ENCODE measurements at regions not wholly inside any gene's neighbourhood (a gene's known extent, or its start where the extent isn't known, plus 50 kb on each side); places are given as distances from the start of the nearest gene placed in this dataset.
"Not testable (repeated sequence)": the region's sequence is repeated elsewhere in the genome, so short reads cannot be mapped to it uniquely, and the experiment has no call there.

DNA sequence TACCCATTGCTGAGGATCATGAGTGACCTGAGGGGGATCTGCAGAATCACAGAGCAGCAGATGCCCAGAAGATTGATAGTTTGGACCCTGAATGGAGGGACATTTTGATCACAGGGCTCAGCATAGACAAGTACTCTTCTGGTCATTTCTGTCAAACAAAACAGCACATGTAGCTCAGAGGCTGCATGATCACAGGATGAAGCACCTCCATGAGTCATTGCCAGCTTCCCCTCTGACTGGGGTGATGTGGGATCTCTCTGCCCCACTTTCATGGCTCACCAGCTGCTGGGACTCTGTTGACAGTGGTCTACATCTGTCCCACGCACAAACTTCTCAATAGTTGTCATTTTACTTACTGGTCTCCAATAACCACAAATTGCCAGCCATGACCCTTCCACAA is 264.1 kb downstream of the RPIA start:
- in situ Hi-C loops (cut with HindIII; ENCODE audit: low pct_unique_long_range_greater_than_20kb, low sequenced_read_pairs): no loop called here
- no peak for DNase-seq (ENCODE audit: low read depth)

DNA sequence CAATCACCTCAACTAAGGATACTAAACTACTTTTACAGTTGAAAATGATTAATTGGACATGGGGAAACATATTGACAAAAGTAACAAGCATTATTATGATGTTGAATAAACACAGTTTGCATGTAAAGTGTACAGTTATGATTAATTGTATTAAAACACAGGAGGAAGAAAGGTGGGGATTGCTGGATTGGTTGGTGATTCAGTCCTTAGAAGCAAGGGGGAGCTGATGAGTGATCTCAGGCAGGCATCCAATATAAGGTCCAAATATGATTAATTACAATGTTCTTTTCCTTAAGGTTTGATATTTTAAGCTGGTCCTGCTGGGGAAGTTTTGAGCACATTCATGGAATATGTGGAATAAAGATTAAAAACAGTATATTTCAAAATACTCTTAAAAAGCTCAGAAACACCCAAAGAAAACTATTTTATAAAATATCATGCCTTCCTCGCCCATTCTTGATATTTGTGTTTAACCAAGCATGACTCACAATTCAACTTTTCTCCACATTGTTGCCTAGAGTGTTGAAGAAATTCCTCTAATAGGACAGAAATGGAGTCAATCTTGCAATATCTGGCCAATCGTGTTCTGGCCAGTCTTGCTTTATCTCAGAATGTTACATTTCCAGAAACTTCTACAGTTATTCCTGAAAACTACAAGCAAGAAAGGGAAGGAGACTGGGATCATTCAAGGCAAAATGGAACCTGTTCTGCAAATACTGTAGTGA is 268.2 kb downstream of the RPIA start:
- in situ Hi-C loops (cut with HindIII; ENCODE audit: low pct_unique_long_range_greater_than_20kb, low sequenced_read_pairs): no loop called here
- no peak for DNase-seq (ENCODE audit: low read depth)

DNA sequence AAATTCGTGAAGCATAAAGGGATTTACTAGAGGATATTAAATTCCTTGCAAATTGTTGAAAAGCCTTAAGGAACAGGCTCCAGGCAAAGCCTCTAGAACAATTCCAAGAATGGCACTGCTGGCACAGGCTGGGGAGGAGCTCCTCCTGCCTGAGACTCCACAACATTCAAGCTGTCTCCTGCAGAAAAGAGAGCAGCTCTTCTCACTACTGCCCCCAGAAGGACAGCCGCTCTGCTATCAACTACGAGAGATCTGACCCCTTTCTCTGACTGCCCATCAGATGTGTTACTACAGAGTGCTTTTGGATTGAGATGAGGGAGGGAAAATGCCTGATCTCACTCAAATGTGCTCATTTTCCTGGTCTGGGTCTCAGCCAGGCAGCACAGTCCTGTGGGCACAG is 269.9 kb downstream of the RPIA start:
- in situ Hi-C loops (cut with HindIII; ENCODE audit: low pct_unique_long_range_greater_than_20kb, low sequenced_read_pairs): not testable (repeated sequence)

DNA sequence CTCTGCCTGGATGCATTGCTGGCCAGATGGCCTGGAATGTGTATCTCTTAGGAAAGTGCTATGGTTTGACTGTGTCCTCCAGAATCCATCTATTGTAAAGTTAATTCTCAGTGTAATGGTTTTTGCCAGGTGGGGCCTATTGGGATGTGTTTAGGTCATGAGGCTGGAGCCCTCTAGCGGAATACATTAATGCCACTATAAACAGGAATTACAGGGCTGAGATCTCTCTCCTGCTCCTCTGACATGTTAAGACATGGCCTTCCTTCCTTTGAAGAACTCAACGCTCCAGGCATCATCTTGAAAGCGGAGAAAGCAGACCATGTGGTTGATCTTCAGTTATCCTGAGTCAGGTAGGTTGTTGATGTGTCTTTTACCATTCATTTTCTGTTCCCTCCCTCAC is 276.4 kb downstream of the RPIA start:
- in situ Hi-C loops (cut with HindIII; ENCODE audit: low pct_unique_long_range_greater_than_20kb, low sequenced_read_pairs): no loop called here
- no peak for DNase-seq (ENCODE audit: low read depth)

More for the DNA sequence above, 269.9 kb downstream of the RPIA start:
- DNase-seq (ENCODE audit: low read depth): not testable (repeated sequence)

DNA sequence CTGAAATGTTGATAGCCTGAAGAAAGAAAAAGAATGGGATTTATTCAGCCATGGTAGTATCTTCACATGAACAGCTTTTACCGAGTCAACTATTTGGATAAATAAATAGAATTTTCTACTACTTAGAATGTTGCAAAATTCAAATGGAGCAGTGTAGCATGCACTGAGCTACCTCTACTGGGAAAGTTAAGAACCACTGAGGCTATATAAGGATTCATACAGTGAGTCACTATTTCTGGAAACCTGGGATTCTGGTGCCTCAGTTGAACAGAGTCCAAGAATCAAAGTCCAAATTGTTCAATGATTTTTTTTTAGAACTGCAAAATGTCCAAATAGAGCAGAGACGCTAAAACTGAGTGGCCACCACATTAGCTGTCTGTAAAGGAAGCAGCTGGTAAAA is 286.5 kb downstream of the RPIA start:
- in situ Hi-C loops (cut with HindIII; ENCODE audit: low pct_unique_long_range_greater_than_20kb, low sequenced_read_pairs); DNase-seq (ENCODE audit: low read depth): not testable (repeated sequence)

DNA sequence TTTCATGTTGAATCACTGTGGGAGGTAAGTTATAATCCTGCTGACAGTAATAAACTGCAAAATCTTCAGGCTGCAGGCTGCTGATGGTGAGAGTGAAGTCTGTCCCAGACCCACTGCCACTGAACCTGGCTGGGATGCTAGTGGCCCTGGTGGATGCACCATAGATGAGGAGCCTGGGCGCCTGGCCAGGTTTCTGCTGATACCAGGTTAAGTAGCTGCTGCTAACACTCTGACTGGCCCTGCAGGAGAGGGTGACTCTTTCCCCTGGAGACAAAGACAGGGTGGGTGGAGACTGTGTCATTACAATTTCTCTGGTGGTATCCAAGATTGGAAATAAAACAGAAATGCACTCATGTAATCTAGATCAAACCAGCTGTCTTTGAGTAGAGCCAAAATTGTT is 287.0 kb downstream of the RPIA start:
- in situ Hi-C loops (cut with HindIII; ENCODE audit: low pct_unique_long_range_greater_than_20kb, low sequenced_read_pairs); DNase-seq (ENCODE audit: low read depth): not testable (repeated sequence)

DNA sequence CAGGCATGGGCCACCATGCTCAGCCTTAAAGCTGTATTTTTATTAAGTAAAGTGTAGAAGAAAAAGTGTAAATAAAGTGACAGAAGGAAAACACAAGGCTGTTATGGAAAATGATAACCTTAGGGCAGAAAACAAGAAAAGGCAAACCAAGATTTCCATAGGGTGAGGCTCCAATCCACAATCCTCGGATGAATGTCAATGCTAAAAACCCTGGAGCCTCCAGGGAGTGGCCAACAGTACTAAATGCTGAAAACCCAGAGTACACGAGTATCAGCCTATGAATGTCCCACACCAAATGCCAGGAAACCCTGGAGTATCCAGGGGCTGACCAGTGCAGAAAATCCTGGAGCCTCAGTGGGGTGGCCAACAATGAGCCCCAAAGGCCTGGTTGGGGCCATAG is 292.6 kb downstream of the RPIA start:
- DNase-seq (ENCODE audit: low read depth); in situ Hi-C loops (cut with HindIII; ENCODE audit: low pct_unique_long_range_greater_than_20kb, low sequenced_read_pairs): not testable (repeated sequence)

DNA sequence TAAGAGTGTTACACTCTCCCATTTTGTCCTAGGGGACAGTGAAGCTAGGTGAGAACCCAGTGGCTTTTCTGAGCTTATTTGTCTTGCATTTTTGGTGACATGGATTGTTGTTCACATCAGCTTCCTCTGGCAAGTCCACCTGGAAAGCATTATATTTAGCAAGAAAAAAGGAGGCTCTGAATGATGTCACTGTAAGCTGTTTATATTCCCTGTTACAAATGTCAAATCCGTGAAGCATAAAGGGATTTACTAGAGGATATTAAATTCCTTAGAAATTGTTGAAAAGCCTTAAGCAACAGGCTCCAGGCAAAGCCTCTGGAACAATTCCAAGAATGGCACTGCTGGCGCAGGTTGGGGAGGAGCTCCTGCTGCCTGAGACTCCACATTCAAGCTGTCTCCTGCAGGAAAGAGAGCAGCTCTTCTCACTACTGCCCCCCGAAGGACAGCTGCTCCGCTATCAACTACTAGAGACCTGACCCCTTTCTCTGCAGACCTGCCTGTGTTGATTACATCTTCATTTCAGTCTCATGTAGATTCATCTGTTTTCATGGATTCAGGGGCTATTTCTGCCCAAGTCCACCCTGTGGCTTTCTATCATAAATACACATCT is 295.4 kb downstream of the RPIA start:
- in situ Hi-C loops (cut with HindIII; ENCODE audit: low pct_unique_long_range_greater_than_20kb, low sequenced_read_pairs): not testable (repeated sequence)
- peak; percentile 42 for DNase-seq (ENCODE audit: low read depth)

DNA sequence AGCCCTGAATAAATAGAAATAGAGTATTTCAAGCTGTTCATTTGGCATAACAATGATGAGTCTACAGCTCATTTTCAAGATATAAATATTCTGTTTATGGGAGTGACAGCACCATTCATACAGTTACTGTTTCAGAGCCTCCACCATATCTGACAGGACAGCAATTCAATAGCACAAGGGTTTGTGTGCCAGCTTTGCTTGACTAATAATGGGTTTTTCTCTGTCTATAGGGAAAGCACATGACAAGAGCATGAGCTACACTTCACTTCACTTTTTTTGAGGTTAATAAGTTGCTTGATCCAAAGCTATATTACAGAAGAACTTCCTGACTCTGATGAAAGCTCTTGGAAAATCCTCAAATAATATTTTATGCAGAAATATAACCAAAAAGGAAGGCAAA is 297.1 kb downstream of the RPIA start:
- DNase-seq (ENCODE audit: low read depth); in situ Hi-C loops (cut with HindIII; ENCODE audit: low pct_unique_long_range_greater_than_20kb, low sequenced_read_pairs): not testable (repeated sequence)

DNA sequence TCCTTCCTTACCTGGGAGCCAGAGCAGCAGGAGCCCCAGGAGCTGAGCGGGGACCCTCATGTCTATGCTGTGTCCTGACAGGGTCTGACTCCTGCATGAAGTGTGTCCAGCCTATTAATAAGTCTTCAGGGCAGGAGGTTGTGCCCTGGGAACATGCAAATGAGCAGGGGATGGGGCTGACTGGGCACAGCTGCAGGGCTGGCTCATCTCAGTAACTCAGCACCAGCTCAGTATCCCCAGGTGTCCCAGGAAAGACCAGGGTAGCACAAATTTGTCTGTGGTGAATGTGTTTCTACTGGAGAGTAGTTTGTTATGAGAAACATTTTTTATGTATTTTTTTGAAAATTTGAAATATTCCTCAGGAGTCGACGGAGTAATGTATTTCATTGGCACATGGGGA is 301.3 kb downstream of the RPIA start:
- DNase-seq (ENCODE audit: low read depth); in situ Hi-C loops (cut with HindIII; ENCODE audit: low pct_unique_long_range_greater_than_20kb, low sequenced_read_pairs): not testable (repeated sequence)

DNA sequence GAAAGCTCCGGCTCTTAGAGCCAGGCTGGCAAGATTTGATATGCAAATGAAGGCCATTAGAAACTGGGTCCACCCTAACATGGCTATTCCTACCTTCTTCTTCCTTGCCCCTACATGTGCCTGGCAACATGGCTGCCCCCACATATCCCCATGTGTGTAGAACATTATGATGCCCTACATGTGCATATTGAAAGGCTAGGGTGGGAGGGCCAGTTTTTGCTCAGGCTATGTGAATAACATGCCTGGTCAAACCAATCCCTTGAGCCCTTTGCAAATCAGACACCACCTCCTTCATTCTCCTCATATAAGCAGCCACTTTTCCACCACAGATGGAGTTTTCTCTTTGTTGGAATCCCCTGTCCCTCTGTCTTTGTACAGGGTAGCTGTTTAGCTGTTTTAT is 303.4 kb downstream of the RPIA start:
- in situ Hi-C loops (cut with HindIII; ENCODE audit: low pct_unique_long_range_greater_than_20kb, low sequenced_read_pairs): not testable (repeated sequence)

DNA sequence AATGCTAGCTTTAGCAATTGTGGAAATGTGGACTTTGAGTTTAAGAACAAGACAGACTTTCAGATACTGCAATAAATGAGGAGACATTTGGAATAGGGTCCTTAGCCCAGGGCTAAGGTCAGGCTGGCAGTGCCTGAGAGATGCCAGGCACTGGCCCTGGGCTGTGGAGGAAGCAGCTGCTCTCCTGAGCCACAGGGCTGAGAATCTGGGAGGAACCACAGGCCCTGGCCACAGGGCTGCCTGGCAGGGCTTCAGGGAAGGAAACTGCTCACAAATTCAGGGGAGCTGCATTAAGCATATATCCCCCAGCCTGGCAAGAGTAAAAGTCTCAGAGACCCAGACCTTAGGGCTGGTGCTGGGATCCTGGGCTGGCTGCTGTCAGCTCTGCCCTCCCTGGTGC is 305.1 kb downstream of the RPIA start:
- DNase-seq (ENCODE audit: low read depth); in situ Hi-C loops (cut with HindIII; ENCODE audit: low pct_unique_long_range_greater_than_20kb, low sequenced_read_pairs): not testable (repeated sequence)

More for the DNA sequence above, 303.4 kb downstream of the RPIA start:
- not testable (repeated sequence) for DNase-seq (ENCODE audit: low read depth)

DNA sequence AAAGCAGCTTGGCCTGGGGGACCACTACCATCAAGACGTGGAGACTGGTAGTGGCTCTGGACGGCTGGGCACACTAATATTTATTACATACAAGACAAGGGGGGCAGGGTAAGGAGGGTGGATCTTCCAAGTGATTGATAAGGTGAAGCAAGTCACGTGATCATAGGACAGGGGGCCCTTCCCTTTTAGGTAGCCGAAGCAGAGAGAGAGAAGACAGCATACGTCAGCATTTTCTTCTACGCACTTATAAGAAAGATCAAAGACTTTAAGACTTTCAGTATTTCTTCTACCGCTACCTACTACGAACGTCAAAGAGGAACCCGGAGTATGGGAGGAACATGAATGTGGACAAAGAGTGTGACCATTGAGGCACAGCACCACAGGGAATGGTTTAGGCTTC is 307.9 kb downstream of the RPIA start:
- DNase-seq (ENCODE audit: low read depth): no peak
- in situ Hi-C loops (cut with HindIII; ENCODE audit: low pct_unique_long_range_greater_than_20kb, low sequenced_read_pairs): no loop called here

DNA sequence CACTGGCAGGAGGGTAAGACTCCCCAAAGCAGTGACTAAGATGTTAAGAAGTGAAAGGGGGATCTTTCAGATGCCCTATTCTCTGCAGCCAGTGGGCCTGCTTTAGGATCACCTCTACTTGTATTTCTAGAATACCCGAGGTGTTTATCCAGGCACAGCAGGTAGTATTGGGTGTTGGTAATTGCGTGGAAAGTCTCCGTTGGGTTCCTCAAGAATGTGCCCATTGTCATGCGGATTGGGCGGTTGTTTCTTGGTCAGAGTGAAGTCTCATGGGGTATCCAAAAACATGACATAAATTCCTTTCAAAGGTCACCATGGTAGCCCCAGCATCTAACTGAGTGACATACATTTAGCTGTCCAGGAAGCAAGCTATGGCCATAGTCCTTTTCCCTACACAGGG is 308.8 kb downstream of the RPIA start:
- in situ Hi-C loops (cut with HindIII; ENCODE audit: low pct_unique_long_range_greater_than_20kb, low sequenced_read_pairs): no loop called here
- DNase-seq (ENCODE audit: low read depth): no peak

DNA sequence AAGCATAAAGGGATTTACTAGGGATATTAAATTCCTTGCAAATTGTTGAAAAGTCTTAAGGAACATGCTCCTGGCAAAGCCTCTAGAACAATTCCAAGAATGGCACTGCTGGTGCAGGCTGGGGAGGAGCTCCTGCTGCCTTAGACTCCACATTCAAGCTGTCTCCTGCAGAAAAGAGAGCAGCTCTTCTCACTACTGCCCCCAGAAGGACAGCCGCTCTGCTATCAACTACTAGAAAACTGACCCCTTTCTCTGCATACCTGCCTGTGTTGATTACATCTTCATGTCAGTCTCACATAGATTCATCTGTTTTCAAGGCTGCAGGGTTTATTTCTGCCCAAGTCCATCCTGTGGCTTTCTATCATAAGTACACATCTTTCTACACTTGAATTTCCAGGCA is 312.8 kb downstream of the RPIA start:
- in situ Hi-C loops (cut with HindIII; ENCODE audit: low pct_unique_long_range_greater_than_20kb, low sequenced_read_pairs); DNase-seq (ENCODE audit: low read depth): not testable (repeated sequence)

DNA sequence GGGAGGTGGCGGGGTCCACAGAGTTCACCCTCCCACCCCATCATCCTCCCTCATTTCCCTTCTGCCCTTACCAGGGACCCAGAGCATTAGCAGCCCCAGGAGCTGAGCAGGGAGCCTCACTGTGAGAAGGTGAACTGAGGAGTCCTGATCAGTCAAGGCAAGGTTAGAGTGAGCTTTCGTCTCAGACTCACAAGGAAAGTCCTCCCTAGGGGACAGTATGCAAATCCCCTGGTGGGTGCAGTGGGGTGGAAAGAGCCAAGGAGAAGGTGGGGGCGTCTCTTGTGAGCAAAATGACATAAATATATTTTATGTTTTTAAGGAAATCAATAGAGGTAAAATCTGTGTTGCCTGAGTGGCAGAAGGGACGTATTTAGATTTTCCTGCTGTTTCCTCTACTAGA is 329.1 kb downstream of the RPIA start:
- in situ Hi-C loops (cut with HindIII; ENCODE audit: low pct_unique_long_range_greater_than_20kb, low sequenced_read_pairs); DNase-seq (ENCODE audit: low read depth): not testable (repeated sequence)

DNA sequence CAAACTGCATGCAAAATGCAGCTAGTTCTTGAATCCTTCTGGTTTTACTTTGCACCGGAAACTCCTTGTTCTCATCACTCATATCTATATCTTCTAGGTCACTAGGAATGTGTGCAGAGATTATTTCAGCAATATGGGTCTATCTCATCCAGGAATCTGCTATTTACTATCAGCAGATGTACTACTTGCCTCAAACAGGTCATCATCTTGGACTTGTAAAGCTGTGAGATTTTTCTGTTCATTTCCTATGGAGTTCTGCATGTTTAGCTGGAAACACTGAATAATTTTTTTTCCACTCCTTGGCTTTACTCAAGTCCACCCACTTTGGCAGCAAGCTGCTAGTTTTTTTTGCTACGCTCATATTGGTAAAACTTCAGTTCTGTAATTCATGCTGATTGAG is 334.8 kb downstream of the RPIA start:
- in situ Hi-C loops (cut with HindIII; ENCODE audit: low pct_unique_long_range_greater_than_20kb, low sequenced_read_pairs); DNase-seq (ENCODE audit: low read depth): not testable (repeated sequence)

DNA sequence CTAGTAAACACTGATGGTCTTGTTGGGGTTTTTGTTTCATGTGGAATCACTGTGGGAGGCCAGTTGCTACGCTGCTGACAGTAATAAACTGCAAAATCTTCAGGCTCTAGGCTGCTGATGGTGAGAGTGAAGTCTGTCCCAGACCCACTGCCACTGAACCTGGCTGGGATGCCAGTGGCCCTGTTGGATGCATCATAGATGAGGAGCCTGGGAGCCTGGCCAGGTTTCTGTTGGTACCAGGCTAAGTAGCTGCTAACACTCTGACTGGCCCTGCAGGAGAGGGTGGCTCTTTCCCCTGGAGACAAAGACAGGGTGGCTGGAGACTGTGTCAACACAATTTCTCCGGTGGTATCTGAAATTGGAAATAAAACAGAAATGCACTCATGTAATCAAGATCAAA is 335.6 kb downstream of the RPIA start:
- DNase-seq (ENCODE audit: low read depth); in situ Hi-C loops (cut with HindIII; ENCODE audit: low pct_unique_long_range_greater_than_20kb, low sequenced_read_pairs): not testable (repeated sequence)

DNA sequence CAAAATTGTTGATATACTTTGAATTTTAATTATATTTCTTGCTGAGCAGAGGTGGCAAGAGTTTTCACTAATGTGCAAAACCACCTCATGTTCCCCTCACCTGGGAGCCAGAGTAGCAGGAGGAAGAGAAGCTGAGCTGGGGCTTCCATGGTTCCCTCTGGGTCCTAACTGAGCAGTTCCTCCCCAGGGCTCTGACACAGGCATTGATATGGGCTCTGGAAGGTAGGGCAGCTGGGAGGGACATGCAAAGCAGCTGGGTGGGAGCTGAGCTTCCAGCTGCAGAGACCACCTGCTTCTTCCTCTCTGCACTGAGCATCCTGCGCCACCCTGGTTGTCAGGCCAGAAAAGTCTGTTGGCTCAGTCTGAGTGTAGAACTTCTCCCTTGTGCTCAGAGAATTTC is 336.1 kb downstream of the RPIA start:
- in situ Hi-C loops (cut with HindIII; ENCODE audit: low pct_unique_long_range_greater_than_20kb, low sequenced_read_pairs); DNase-seq (ENCODE audit: low read depth): not testable (repeated sequence)

DNA sequence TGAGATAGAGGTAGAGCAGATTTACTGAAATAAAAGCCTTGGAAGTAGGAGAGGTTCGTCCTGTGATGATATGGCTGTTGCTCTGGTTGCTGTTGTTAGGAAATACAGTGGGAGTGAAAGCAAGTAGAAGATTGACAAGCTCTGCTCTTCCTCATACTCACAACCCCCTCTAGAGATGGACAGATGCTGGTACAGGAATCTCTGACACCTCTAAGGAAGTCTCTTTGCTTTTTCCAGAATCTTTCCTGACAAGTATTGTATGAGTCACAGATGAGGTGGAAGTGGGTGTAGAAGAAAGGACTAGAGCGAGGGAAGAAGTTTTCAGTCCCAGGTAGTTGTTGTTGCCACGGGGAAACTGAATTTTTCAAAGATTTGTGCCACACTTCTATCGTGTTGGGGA is 337.8 kb downstream of the RPIA start:
- DNase-seq (ENCODE audit: low read depth); in situ Hi-C loops (cut with HindIII; ENCODE audit: low pct_unique_long_range_greater_than_20kb, low sequenced_read_pairs): not testable (repeated sequence)

All from Caki2 (cell line).